ENCODE measurements at regions not wholly inside any gene's neighbourhood (a gene's known extent, or its start where the extent isn't known, plus 50 kb on each side); places are given as distances from the start of the nearest gene placed in this dataset.

GRCh38 chr9:106066940-106067524, 372.7 kb downstream of the TMEM38B start:
- TF ChIP-seq CTCF (optimal IDR thresholded peaks at IDR 0.05 in 1 of 3, IDR thresholded peaks at IDR 0.05 in 1 of 3, conservative IDR thresholded peaks at IDR 0.05 in 1 of 3; ENCODE audit: extremely low read depth in 1 of 3, insufficient read depth in 2 of 3, low read length in 3 of 3) (no peak), EZH2 (IDR thresholded peaks at IDR 0.05; ENCODE audit: low read length) (no peak)
